Skeletal muscle tissue (tissue), 3 donors: ENCODE measurements at regions not wholly inside any gene's neighbourhood (a gene's known extent, or its start where the extent isn't known, plus 50 kb on each side); places are given as distances from the start of the nearest gene placed in this dataset.
"Not testable (repeated sequence)": the region's sequence is repeated elsewhere in the genome, so short reads cannot be mapped to it uniquely, and the experiment has no call there.

Source experiments
- H3K27ac ChIP-seq: one replicate; pipeline ENCODE4 v1.7.0; 2013; ENCODE audit warnings: mild to moderate bottlenecking, low read depth, low read length, inconsistent platforms
- H3K27me3 ChIP-seq, 3 donors: one replicate each; pipeline ENCODE4 v1.7.0; 2013; ENCODE audit warnings: low read length in 3 of 3; ENCODE audit not compliant: control insufficient read depth in 3 of 3, insufficient read depth in 3 of 3
- H3K36me3 ChIP-seq, 3 donors: one replicate each; pipeline ENCODE4 v1.7.0; 2013; ENCODE audit warnings: low read length in 3 of 3; ENCODE audit not compliant: control insufficient read depth in 3 of 3, insufficient read depth in 3 of 3
- H3K4me1 ChIP-seq, 3 donors: one replicate each; pipeline ENCODE4 v1.7.0; 2013; ENCODE audit warnings: low read length in 3 of 3, mild to moderate bottlenecking in 3 of 3; ENCODE audit not compliant: control insufficient read depth in 3 of 3, insufficient read depth in 3 of 3
- H3K4me3 ChIP-seq, 3 donors: one replicate each; pipeline ENCODE4 v1.7.0; 2013; ENCODE audit warnings: low read length in 3 of 3
- H3K9ac ChIP-seq, 3 donors: one replicate each; pipeline ENCODE4 v1.7.0; 2013; ENCODE audit warnings: low read length in 3 of 3, mild to moderate bottlenecking in 3 of 3, moderate library complexity in 2 of 3, low read depth in 1 of 3
- H3K9me3 ChIP-seq, 3 donors: one replicate each; pipeline ENCODE4 v1.7.0; 2013; ENCODE audit warnings: low read length in 3 of 3; ENCODE audit not compliant: control insufficient read depth in 3 of 3
- donor health status: Osteomylitis.

DNA sequence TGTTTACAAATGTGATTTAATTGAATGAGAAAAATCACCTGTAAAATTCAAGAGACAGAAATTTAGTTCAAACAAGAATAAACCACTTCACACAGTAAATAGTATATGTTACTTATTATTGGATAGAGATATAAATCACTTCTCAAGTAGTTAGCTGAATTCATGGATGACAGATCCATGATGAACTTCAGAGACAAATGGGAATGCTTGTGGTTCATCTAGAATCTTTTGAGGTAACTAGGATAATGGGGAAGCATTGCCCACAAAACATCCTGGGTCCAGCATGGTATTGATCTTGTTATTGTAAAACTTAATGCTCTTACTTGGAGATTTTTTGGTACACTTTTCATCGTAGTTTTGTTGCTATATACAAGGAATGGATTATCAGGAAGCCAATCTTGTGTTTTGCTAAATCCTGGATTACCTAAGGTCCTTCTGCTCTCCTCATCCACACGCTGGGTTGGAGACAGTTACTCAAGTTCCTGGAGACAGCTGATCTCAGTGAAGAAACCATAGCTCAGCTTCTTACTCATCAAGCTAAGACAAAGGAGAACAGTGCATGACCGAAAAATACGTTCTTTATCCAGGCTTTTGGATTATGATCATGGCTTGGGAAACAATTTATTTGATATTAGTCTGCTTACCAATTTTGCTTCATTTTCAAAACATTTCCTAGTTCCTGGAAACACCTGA is 142.5 kb upstream of the PREP start:
- Histone ChIP-seq H3K4me1 (no peaks in the 10 kb centered on the region), H3K9me3 (no peaks in the 10 kb centered on the region), H3K9ac (no peak overlapping the region), H3K36me3 (no peaks in the 10 kb centered on the region), H3K27ac (no peak overlapping the region), H3K4me3 (no peak overlapping the region), H3K27me3 (no peaks in the 10 kb centered on the region)

- Histone ChIP-seq H3K4me3 (no peak overlapping the region), H3K27ac (no peak overlapping the region), H3K9ac (no peak overlapping the region), H3K4me1 (no peaks in the 10 kb centered on the region), H3K36me3 (no peaks in the 10 kb centered on the region), H3K9me3 (no peaks in the 10 kb centered on the region), H3K27me3 (no peaks in the 10 kb centered on the region)
These were observed 137.0 kb upstream of the PREP start for GRCh38 chr6:105539911-105540310.

- Histone ChIP-seq H3K9me3 (no peaks in the 10 kb centered on the region), H3K27ac (no peak overlapping the region), H3K27me3 (no peaks in the 10 kb centered on the region), H3K9ac (no peak overlapping the region), H3K36me3 (no peaks in the 10 kb centered on the region), H3K4me3 (no peak overlapping the region), H3K4me1 (no peaks in the 10 kb centered on the region)
These were observed 135.2 kb upstream of the PREP start for GRCh38 chr6:105537981-105538578.

- no peaks in the 10 kb centered on the region for H3K4me1 ChIP-seq
- H3K4me3 ChIP-seq: no peak overlapping the region
- no peak overlapping the region for H3K9ac ChIP-seq
- H3K9me3 ChIP-seq: no peaks in the 10 kb centered on the region
- no peaks in the 10 kb centered on the region for H3K27me3 ChIP-seq
- no peaks in the 10 kb centered on the region for H3K36me3 ChIP-seq
- no peak overlapping the region for H3K27ac ChIP-seq
These were observed 134.1 kb upstream of the PREP start for GRCh38 chr6:105536961-105537360.

DNA sequence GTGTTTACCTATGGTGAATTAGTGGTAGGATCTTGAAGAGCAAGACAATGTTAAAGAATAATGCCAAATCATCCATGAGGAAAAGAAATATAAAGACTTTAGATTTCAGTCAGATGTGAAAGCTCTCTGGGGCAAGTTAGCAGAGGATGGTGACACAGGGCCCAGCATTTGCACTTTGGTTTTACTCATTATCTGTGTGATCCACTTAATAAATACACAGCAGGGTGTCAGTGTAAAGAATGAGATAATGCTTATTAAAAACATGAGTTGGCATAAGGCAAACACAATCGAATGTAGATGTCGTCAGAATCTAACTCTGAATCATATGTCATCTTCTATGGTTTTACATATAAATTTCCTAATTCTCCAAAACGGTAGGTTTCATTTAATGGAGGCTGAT is 130.4 kb upstream of the PREP start:
- H3K4me3 ChIP-seq: no peak overlapping the region
- no peak overlapping the region for H3K27ac ChIP-seq
- H3K27me3 ChIP-seq: no peaks in the 10 kb centered on the region
- H3K9me3 ChIP-seq: no peaks in the 10 kb centered on the region
- H3K9ac ChIP-seq: no peak overlapping the region
- H3K36me3 ChIP-seq: no peaks in the 10 kb centered on the region
- H3K4me1 ChIP-seq: no peaks in the 10 kb centered on the region

- Histone ChIP-seq H3K27ac (no peak overlapping the region), H3K9me3 (no peaks in the 10 kb centered on the region), H3K4me3 (no peak overlapping the region), H3K9ac (no peak overlapping the region), H3K36me3 (no peaks in the 10 kb centered on the region), H3K27me3 (no peaks in the 10 kb centered on the region), H3K4me1 (no peaks in the 10 kb centered on the region)
These were observed 123.5 kb upstream of the PREP start for GRCh38 chr6:105526225-105526872.

GRCh38 chr6:105522626-105523322 is 119.9 kb upstream of the PREP start:
- Histone ChIP-seq H3K27me3 (no peaks in the 10 kb centered on the region), H3K36me3 (no peaks in the 10 kb centered on the region), H3K4me1 (no peaks in the 10 kb centered on the region), H3K4me3 (no peak overlapping the region), H3K9me3 (peaks cover 0 to 2% (median 0%) of the 10 kb centered on the region in 3 donors), H3K9ac (no peak overlapping the region), H3K27ac (no peak overlapping the region)

DNA sequence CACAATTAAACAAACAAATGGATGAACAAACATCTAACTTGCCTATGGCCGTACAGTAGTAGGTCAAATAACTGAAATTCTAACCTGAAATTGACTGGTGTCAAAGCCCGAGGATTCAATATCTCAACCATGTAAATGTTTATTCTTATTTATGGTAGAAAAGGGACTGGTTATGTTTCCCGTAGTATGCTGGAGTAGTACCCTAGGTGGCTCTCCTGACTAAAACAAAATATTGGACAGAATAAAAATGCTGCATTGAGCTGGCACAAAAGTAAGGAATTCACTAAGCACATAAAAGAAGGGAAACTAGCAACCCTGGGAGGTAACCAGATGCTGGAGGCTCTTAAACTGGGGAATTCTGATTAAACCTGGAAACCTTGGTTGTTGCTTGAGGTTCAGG is 117.1 kb upstream of the PREP start:
- Histone ChIP-seq H3K9me3 (peaks cover 0 to 4% (median 0%) of the 10 kb centered on the region in 3 donors), H3K4me1 (no peaks in the 10 kb centered on the region), H3K36me3 (no peaks in the 10 kb centered on the region), H3K9ac (no peak overlapping the region), H3K27ac (no peak overlapping the region), H3K4me3 (no peak overlapping the region), H3K27me3 (no peaks in the 10 kb centered on the region)

GRCh38 chr6:105518993-105519392 is 116.1 kb upstream of the PREP start:
- not testable (repeated sequence) for H3K4me1 ChIP-seq, H3K27ac ChIP-seq, H3K9me3 ChIP-seq, H3K27me3 ChIP-seq, H3K9ac ChIP-seq, H3K36me3 ChIP-seq, H3K4me3 ChIP-seq

GRCh38 chr6:105515054-105515453 is 112.2 kb upstream of the PREP start:
- Histone ChIP-seq H3K9me3 (peaks cover 0 to 4% (median 0%) of the 10 kb centered on the region in 3 donors), H3K27me3 (no peaks in the 10 kb centered on the region), H3K27ac (no peak overlapping the region)

More at GRCh38 chr6:105515054-105515453, 112.2 kb upstream of the PREP start:
- peaks cover 0 to 2% (median 0%) of the 10 kb centered on the region in 3 donors for H3K4me1 ChIP-seq
- no peak overlapping the region for H3K4me3 ChIP-seq
- no peak overlapping the region for H3K9ac ChIP-seq
- H3K36me3 ChIP-seq: no peaks in the 10 kb centered on the region
